ENCODE measurements at regions not wholly inside any gene's neighbourhood (a gene's known extent, or its start where the extent isn't known, plus 50 kb on each side); places are given as distances from the start of the nearest gene placed in this dataset.
A peak's percentile ranks its signal among the peaks of the same experiment; 100 is the strongest.
"Not testable (repeated sequence)": the region's sequence is repeated elsewhere in the genome, so short reads cannot be mapped to it uniquely, and the experiment has no call there.

GRCh38 chr3:15993660-15994059, 180.8 kb upstream of the GALNT15 start:
- DNase-seq (ENCODE audit: low spot score), result not testable (repeated sequence)

DNA sequence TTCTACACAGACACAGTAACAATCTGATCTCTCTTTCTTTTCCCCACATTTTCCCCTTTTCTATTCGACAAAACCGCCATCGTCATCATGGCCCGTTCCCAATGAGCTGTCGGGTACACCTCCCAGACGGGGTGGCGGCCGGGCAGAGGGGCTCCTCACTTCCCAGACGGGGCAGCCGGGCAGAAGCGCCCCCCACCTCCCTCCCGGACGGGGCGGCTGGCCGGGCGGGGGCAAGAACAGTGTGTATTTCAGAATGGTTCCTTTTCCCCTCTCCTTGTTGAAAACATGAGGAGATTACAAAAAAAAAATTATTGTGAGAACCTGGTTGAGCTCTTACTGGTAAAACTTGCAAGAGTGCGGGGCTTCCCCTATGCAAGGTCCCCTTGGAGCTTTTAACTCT, 178.0 kb upstream of the GALNT15 start:
- DNase-seq (ENCODE audit: low spot score), result not testable (repeated sequence)

DNA sequence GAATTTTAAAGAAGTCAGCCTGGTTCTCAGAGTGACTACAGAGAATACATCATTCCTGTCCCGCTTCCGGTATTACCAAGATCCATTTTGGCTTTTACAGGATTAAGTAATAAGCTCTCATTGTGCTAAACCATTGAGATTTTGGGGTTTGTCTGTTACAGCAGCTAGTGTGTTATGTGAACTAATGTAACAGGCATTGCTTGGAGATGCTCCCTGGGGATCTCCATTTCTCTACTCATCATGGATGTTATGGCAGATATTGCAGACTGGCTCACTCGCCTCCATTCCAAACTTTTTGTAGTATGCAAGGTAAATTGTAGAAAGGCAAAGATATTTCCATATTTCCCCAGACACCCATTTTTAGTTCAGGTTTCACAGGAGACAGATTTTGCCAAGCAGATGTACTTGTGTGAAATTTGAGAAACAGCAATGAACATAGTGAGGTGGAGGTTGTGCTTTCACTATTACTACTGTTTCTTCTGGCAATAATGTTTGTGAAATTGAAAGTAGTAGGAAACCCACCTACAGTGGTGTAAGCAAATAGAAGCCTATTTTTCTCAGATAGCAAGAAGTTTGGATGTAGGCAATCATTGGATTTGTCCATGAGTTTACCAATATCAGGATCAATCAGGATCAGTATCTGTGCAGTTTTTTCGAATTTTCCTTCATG, 177.1 kb upstream of the GALNT15 start:
- DNase-seq (ENCODE audit: low spot score), result no peak

DNA sequence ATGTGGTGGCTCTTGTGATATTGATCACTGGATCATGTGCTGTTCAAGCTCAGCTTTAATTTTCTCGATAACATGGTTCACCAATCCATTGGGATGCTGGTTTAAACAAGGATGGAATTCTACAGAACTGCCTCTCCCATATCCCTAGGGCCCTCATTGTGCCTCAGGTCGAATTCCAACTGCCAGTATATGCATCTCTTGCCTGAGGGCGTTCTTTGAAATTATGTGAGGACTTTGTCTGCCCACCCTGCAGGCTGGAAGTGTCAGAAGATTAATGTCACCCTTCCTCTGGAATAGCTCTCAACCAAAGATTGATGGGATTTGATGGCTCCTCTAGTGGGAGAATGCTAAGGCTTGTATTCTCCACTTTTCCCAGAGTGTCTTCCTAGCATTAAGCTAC, 175.6 kb upstream of the GALNT15 start:
- DNase-seq (ENCODE audit: low spot score), result no peak

- DNase-seq (ENCODE audit: low spot score), result no peak
Observed at GRCh38 chr3:16004812-16005211, 169.7 kb upstream of the GALNT15 start.

GRCh38 chr3:16011376-16011775, 163.1 kb upstream of the GALNT15 start:
- DNase-seq (ENCODE audit: low spot score), result no peak

DNA sequence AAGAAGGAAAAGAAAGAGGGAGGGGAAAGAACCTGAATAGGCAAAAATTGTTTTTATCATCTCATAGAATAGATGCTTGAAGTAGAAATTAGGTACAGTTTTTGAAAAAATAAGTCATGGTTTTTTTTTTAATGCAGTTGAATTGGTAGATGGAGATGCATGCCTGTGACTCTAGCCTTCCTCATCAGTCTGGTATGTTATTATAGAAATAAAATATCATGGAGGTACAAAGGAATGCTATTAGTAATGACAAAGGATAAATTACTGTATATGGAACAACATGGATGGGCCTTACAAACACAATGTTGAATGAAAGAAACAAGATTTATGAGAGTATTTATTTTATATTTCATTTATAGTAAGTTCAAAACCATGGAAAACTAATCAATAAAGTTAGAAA, 162.4 kb upstream of the GALNT15 start:
- peak; percentile 77 for DNase-seq (ENCODE audit: low spot score)

DNA sequence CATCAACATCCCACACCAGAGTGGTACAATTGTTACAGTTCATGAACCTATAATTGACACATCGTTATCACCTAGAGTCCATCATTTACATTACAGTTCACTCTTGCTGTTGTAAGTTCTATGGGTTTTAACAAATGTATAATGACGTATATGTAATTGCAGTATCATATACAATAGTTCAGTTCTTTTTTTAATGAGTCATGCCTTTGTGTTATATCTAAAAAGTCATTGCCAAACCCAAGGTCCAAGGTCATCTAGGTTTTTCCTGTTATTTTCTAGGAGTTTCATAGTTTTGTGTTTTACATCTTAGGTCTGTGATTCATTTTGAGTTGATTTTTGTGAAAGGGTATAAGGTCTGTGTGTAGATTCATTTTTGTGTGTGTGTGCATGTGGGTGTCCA, 160.9 kb upstream of the GALNT15 start:
- no peak for DNase-seq (ENCODE audit: low spot score)

GRCh38 chr3:16021801-16022200, 152.7 kb upstream of the GALNT15 start:
- DNase-seq (ENCODE audit: low spot score), result not testable (repeated sequence)

- DNase-seq (ENCODE audit: low spot score), result not testable (repeated sequence)
Observed at GRCh38 chr3:16023881-16024280, 150.6 kb upstream of the GALNT15 start.

- no peak for DNase-seq (ENCODE audit: low spot score)
Observed at GRCh38 chr3:16024548-16024947, 149.9 kb upstream of the GALNT15 start.

- DNase-seq (ENCODE audit: low spot score), result no peak
Observed at GRCh38 chr3:16026753-16027152, 147.7 kb upstream of the GALNT15 start.

- peak; percentile 31 for DNase-seq (ENCODE audit: low spot score)
Observed at GRCh38 chr3:16028604-16029003, 145.9 kb upstream of the GALNT15 start.

DNA sequence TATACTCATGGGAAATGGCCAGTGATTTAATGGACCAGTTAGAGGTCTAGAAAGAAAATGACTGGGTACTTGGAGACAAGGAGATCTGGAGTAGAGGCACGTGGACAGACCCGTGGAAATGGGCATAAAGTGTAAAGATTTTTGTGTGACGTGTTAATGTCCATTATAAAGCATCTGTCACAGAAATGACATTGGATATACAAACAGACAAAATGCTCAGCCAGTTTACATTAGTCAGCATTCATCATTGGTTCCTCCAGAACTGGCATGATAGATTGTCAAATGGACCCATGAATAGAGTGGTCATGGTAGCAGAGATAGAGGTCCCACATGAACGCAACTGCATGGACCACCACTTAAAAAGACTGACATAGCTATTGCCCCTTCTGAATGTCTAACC, 144.1 kb upstream of the GALNT15 start:
- no peak for DNase-seq (ENCODE audit: low spot score)

DNA sequence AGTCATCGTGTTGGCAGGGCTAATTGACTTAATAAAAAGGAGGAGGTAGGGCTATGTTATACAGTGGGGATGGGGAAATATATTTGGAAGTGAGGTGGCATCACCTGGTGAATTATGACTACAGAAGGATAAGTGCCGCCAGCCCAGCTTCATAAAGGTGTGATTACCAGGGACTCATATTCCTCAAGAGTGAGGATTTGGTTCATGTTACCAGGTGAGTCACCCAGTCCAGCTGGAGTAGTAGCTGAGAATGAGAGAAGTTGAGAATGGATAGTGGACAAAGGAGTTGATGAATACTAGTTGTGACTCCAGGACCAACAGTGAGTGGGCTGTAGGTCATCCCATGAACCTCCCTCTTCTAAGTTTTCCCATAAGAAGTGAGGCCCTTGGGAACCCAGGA, 143.0 kb upstream of the GALNT15 start:
- DNase-seq (ENCODE audit: low spot score), result no peak

- peak; percentile 51 for DNase-seq (ENCODE audit: low spot score)
Observed at GRCh38 chr3:16033889-16034687, 140.4 kb upstream of the GALNT15 start.

GRCh38 chr3:16040991-16041390, 133.5 kb upstream of the GALNT15 start:
- no peak for DNase-seq (ENCODE audit: low spot score)

DNA sequence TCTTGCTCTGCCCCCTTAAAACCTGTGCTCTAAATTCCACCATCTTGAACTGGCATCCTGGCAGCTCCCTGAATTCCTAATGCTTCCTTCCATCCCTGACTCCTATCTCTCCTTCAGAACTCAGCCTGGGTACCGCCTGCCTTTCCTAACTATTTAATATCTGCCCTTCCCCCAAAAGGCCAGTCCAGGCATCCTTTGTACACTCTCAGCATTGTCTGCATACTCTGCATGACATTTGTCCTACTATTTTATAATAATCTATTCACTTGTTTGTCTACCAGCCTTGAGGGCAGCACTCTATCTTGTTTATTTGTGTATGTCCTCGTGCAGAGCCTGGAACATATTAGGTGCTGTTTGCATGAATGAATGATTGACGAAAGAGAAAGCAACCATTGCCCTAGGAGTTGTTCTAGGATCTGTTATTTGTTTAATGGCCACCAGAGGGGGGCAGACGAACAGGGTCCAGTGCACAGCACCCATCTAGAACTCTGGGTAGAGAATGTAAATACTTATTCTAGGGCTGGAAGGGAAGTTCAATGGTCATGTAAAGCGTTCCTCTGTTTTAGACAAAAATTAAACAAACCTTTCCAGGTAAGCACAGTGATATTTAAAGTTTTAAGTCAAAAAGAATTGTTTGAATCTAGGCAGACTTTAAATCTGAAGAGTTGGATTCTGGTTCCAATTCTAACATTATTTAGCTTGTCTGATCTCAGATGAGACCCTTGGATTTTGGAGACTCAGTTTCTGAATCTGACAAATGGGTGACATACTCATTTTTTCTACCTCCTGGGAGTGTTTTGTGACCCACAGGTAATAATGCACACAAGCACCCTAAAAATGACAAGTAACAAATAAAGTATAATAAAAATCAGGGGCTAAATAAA, 125.8 kb upstream of the GALNT15 start:
- peak; percentile 83 for DNase-seq (ENCODE audit: low spot score)

- no peak for DNase-seq (ENCODE audit: low spot score)
Observed at GRCh38 chr3:16050641-16051467, 123.6 kb upstream of the GALNT15 start.

GRCh38 chr3:16051691-16052090, 122.8 kb upstream of the GALNT15 start:
- DNase-seq (ENCODE audit: low spot score), result no peak

DNA sequence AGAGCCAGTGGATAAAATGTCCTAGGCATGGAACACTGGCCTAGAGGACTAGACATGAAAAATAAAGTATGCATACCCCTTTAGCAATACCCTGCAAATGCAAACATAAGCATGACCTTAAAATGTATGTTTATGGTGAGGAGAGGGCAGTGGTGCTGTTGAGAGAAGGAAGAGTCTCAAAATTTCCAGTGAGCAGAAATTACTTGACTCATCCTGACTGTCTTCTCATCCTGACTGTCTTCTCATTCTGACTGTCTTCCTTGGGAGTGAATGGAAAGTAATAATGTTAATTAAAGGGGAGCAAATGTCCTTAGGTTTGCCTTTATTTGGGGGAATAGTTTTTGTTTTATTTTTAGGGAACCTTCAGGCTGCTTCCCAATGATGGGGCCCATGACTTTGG, 121.5 kb upstream of the GALNT15 start:
- DNase-seq (ENCODE audit: low spot score), result no peak

GRCh38 chr3:16053794-16054193, 120.7 kb upstream of the GALNT15 start:
- DNase-seq (ENCODE audit: low spot score), result no peak
